NB4 (cell line): ENCODE measurements at regions not wholly inside any gene's neighbourhood (a gene's known extent, or its start where the extent isn't known, plus 50 kb on each side); places are given as distances from the start of the nearest gene placed in this dataset.

ENCODE experiments used
- DNase-seq: peaks from one replicate; pipeline ENCODE4 v3.0.0; 2010; ENCODE audit warnings: low read depth
- H3K4me3 ChIP-seq: one replicate; pipeline ENCODE4 v1.5.1; 2011; ENCODE audit warnings: mild to moderate bottlenecking, low read depth, low read length, moderate library complexity
- MYC ChIP-seq: IDR thresholded peaks from 2 replicates; pipeline ENCODE4 v1.6.1; 2011; ENCODE audit warnings: low read depth, low read length
- POLR2A ChIP-seq: IDR thresholded peaks from 2 replicates; pipeline ENCODE4 v1.6.1; 2011; ENCODE audit warnings: mild to moderate bottlenecking; ENCODE audit not compliant: insufficient read length; ENCODE audit errors: extremely low read depth
- TF ChIP-seq, protein P1 (sequence below): IDR thresholded peaks from 2 replicates; pipeline ENCODE4 v1.6.1; 2011; ENCODE audit warnings: low read depth, low read length
- TF ChIP-seq, protein P2 (sequence below): IDR thresholded peaks from one replicate; pipeline ENCODE4 v1.5.1; 2012; ENCODE audit warnings: low read depth, low read length

- DNase-seq, result no peak
- TF ChIP-seq MYC, result no peak
- TF ChIP-seq, protein P1, sequence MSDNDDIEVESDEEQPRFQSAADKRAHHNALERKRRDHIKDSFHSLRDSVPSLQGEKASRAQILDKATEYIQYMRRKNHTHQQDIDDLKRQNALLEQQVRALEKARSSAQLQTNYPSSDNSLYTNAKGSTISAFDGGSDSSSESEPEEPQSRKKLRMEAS, result no peak
- TF ChIP-seq, protein P2, sequence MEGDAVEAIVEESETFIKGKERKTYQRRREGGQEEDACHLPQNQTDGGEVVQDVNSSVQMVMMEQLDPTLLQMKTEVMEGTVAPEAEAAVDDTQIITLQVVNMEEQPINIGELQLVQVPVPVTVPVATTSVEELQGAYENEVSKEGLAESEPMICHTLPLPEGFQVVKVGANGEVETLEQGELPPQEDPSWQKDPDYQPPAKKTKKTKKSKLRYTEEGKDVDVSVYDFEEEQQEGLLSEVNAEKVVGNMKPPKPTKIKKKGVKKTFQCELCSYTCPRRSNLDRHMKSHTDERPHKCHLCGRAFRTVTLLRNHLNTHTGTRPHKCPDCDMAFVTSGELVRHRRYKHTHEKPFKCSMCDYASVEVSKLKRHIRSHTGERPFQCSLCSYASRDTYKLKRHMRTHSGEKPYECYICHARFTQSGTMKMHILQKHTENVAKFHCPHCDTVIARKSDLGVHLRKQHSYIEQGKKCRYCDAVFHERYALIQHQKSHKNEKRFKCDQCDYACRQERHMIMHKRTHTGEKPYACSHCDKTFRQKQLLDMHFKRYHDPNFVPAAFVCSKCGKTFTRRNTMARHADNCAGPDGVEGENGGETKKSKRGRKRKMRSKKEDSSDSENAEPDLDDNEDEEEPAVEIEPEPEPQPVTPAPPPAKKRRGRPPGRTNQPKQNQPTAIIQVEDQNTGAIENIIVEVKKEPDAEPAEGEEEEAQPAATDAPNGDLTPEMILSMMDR, result no peak
- TF ChIP-seq POLR2A, result no peak
- no peak overlapping the region for H3K4me3 ChIP-seq
Observed at GRCh38 chr3:184654375-184654774, 57.5 kb downstream of the MAGEF1 start.

GRCh38 chr3:184652465-184652864, 59.4 kb downstream of the MAGEF1 start:
- no peak overlapping the region for H3K4me3 ChIP-seq
- peak; percentile 71 for DNase-seq
- TF ChIP-seq MYC, result no peak
- no peak for TF ChIP-seq POLR2A
- TF ChIP-seq, protein P2, result no peak
- TF ChIP-seq, protein P1, result peak; percentile 52; the same call in 1 of the 2 replicates

GRCh38 chr3:184651904-184652303, 60.0 kb downstream of the MAGEF1 start:
- H3K4me3 ChIP-seq, result no peak overlapping the region
- DNase-seq, result peak; percentile 40
- TF ChIP-seq POLR2A (no peak), MYC (no peak)
- TF ChIP-seq, protein P2, result no peak
- TF ChIP-seq, protein P1, result no peak

- DNase-seq, result no peak
- no peak overlapping the region for H3K4me3 ChIP-seq
- TF ChIP-seq POLR2A (no peak), MYC (no peak)
- TF ChIP-seq, protein P2, result no peak
- TF ChIP-seq, protein P1, result no peak
Observed at GRCh38 chr3:184648636-184649035, 63.2 kb downstream of the MAGEF1 start.

GRCh38 chr3:184647405-184647936, 64.4 kb downstream of the MAGEF1 start:
- TF ChIP-seq, protein P2, result no peak
- TF ChIP-seq, protein P1, result no peak
- TF ChIP-seq MYC (no peak), POLR2A (no peak)
- DNase-seq, result no peak
- H3K4me3 ChIP-seq, result no peak overlapping the region

DNA sequence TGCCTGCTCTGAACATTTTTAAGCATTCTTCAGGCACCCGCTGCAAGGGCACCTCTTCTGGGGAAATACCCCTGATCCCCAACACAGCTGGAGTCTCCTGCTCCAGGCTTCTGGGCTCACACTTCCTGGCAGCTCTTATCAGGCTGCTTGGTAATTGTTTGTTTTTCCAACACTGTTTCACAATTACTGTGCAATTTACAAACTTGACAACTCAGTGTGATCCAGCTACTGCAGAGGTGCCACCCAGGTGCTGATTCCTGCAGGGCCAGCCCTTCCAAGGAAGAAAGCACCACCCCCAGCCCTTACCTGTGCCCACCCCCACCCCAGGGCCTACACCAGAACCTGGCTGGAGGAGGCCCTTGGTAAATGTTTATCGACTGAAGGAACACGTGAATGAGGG, 66.5 kb downstream of the MAGEF1 start:
- TF ChIP-seq, protein P2, result no peak
- no peak for TF ChIP-seq POLR2A
- TF ChIP-seq, protein P1, result no peak
- no peak for TF ChIP-seq MYC
- no peak overlapping the region for H3K4me3 ChIP-seq
- no peak for DNase-seq
